ENCODE measurements at regions not wholly inside any gene's neighbourhood (a gene's known extent, or its start where the extent isn't known, plus 50 kb on each side); places are given as distances from the start of the nearest gene placed in this dataset.

DNA sequence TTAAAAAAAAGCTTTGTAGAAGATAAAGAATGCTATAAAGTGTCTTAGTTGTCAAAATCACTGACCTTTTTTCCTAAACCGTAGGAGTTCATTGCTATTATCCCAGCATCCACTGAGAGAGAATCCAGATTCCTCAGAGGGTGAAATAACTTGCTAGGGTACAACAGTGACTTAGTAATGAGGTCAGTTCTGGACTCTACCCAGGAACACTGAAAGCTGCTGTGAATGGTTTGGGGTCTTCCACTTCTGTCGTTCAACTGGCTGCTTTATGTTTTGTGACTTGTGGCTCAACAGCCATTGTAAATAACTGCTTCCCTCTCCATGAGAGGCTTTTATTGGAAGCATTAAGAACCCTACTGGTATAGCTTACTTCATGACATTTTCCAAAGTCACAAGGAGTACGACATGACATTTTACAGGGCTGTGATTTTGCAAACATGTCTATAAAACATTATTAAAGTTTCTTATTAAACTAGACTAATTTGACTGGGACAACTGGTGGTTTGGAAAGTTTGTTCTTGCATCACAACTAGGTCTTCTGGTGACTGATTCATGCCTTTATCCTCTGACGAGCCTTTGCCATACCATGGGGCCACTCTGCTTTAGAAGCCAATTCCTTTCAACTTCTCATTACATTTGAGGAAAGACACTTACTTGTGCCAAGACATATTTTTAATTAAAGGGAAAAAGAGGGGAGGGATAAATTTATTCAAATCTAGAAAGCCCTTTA is 92.2 kb upstream of the CDH11 start:
- TF ChIP-seq, protein P1, sequence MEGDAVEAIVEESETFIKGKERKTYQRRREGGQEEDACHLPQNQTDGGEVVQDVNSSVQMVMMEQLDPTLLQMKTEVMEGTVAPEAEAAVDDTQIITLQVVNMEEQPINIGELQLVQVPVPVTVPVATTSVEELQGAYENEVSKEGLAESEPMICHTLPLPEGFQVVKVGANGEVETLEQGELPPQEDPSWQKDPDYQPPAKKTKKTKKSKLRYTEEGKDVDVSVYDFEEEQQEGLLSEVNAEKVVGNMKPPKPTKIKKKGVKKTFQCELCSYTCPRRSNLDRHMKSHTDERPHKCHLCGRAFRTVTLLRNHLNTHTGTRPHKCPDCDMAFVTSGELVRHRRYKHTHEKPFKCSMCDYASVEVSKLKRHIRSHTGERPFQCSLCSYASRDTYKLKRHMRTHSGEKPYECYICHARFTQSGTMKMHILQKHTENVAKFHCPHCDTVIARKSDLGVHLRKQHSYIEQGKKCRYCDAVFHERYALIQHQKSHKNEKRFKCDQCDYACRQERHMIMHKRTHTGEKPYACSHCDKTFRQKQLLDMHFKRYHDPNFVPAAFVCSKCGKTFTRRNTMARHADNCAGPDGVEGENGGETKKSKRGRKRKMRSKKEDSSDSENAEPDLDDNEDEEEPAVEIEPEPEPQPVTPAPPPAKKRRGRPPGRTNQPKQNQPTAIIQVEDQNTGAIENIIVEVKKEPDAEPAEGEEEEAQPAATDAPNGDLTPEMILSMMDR (IDR thresholded peaks at IDR 0.05), result no peak
- no peak for TF ChIP-seq POLR2A (IDR thresholded peaks at IDR 0.05)
